Endothelial cell of umbilical vein (primary cell): ENCODE measurements at regions not wholly inside any gene's neighbourhood (a gene's known extent, or its start where the extent isn't known, plus 50 kb on each side); places are given as distances from the start of the nearest gene placed in this dataset.

Experiments
- BruUV-seq: library from RNA; stranded (reverse); fragments of 400-500 nt; replicated peaks from 2 replicates; lab custom pipeline; 2021; lab: Mats Ljungman, UMichigan
- CTCF ChIA-PET: fragments of 300-600, 350-600 bp; sonication (Branson Sonifier 250); formaldehyde crosslinking; loops from one replicate; lab custom pipeline; 2021; ENCODE audit warnings: antibody characterized with exemption, inconsistent platforms; lab: Charles Lee
- POLR2A ChIA-PET: fragments of 300-600, 350-600 bp; sonication (Branson Sonifier 250); formaldehyde crosslinking; loops from one replicate; lab custom pipeline; 2021; ENCODE audit warnings: antibody characterized with exemption, inconsistent platforms; lab: Charles Lee
- DNase-seq: peaks from one replicate; pipeline ENCODE4 v3.0.0-alpha.2; 2011; ENCODE audit warnings: low read depth, low spot score
- FAIRE-seq: peaks from 2 replicates; lab custom pipeline; 2011; peaks lifted over from hg19 to GRCh38; lab: Jason Lieb, UNC
- H2AFZ ChIP-seq: 2 replicates; pipeline ENCODE4 v1.6.0; 2012; ENCODE audit warnings: low read depth, low read length, control low read depth, inconsistent platforms
- H3K27ac ChIP-seq: 2 replicates; pipeline ENCODE4 v1.5.1; 2011; ENCODE audit warnings: low read depth, mild to moderate bottlenecking, control low read depth, low read length, moderate library complexity; ENCODE audit not compliant: insufficient read depth
- H3K27me3 ChIP-seq, 2 experiments: 2 replicates each; pipeline versions ENCODE4 v1.6.0 to v1.6.1; 2011; ENCODE audit warnings: low read length in 2 of 2, mixed read lengths in 1 of 2; ENCODE audit not compliant: control insufficient read depth in 2 of 2, insufficient read depth in 2 of 2
- H3K36me3 ChIP-seq, 2 experiments: 2 replicates in 1 of 2; 3 replicates in 1 of 2; pipeline ENCODE4 v1.5.1; 2011; ENCODE audit warnings: low read length in 2 of 2, mild to moderate bottlenecking in 1 of 2, moderate library complexity in 1 of 2; ENCODE audit not compliant: control insufficient read depth in 2 of 2, insufficient read depth in 2 of 2; ENCODE audit errors: extremely low read depth in 1 of 2
- H3K4me1 ChIP-seq: 3 replicates; pipeline ENCODE4 v1.5.1; 2011; ENCODE audit warnings: mild to moderate bottlenecking, low read length; ENCODE audit not compliant: control insufficient read depth, insufficient read depth; ENCODE audit errors: extremely low read depth
- H3K4me2 ChIP-seq: 2 replicates; pipeline ENCODE4 v1.6.1; 2011; ENCODE audit warnings: low read length, control low read depth, mixed read lengths; ENCODE audit not compliant: insufficient read depth
- H3K4me3 ChIP-seq, 3 experiments: fragments of 200-600 bp in 1 of 3; sonication (generic), shearing (Covaris generic) in 1 of 3; replicated peaks in 1 of 3; 2 replicates each; pipeline ENCODE4 v1.5.1; 2011 to 2016; ENCODE audit warnings: control low read depth in 3 of 3, low read length in 3 of 3, mild to moderate bottlenecking in 2 of 3, inconsistent platforms in 1 of 3, low read depth in 1 of 3, moderate library complexity in 1 of 3; ENCODE audit not compliant: insufficient read depth in 1 of 3
- H3K79me2 ChIP-seq: 2 replicates; pipeline ENCODE4 v1.6.0; 2012; ENCODE audit warnings: low read length, inconsistent platforms; ENCODE audit not compliant: control insufficient read depth, insufficient read depth
- H3K9ac ChIP-seq: replicated peaks from 2 replicates; pipeline ENCODE3; 2011; ENCODE audit warnings: low read length, control low read depth; ENCODE audit not compliant: insufficient read depth; ENCODE audit errors: extremely low read depth
- H3K9me1 ChIP-seq: replicated peaks from 3 replicates; pipeline ENCODE4 v1.6.0; 2011; ENCODE audit warnings: mild to moderate bottlenecking, low read length; ENCODE audit not compliant: control insufficient read depth, insufficient read depth; ENCODE audit errors: extremely low read depth
- H3K9me3 ChIP-seq: replicated peaks from 2 replicates; pipeline ENCODE4 v1.5.1; 2012; ENCODE audit warnings: low read length, inconsistent platforms; ENCODE audit not compliant: control insufficient read depth, insufficient read depth
- H4K20me1 ChIP-seq: replicated peaks from 2 replicates; pipeline ENCODE3; 2011; ENCODE audit warnings: mild to moderate bottlenecking, low read length; ENCODE audit not compliant: control insufficient read depth, insufficient read depth; ENCODE audit errors: extremely low read depth
- EZH2 ChIP-seq: IDR thresholded peaks from 2 replicates; pipeline ENCODE4 v1.6.1; 2012; ENCODE audit warnings: borderline replicate concordance, low read depth, mild to moderate bottlenecking, moderate library complexity, low read length, inconsistent platforms; ENCODE audit not compliant: severe bottlenecking
- FOS ChIP-seq: IDR thresholded peaks from 2 replicates; pipeline ENCODE4 v1.6.1; 2011; ENCODE audit warnings: mild to moderate bottlenecking, low read length, moderate library complexity, borderline replicate concordance; ENCODE audit not compliant: insufficient read depth
- GATA2 ChIP-seq: IDR thresholded peaks from 2 replicates; pipeline ENCODE4 v1.7.0; 2011; ENCODE audit warnings: low read depth, mild to moderate bottlenecking, moderate library complexity, mixed read lengths, low read length; ENCODE audit not compliant: insufficient read length, insufficient read depth
- POLR2AphosphoS5 ChIP-seq: IDR thresholded peaks from 2 replicates; pipeline ENCODE4 v1.6.1; 2012; ENCODE audit warnings: low read depth, mild to moderate bottlenecking, control low read depth, low read length, moderate library complexity; ENCODE audit not compliant: insufficient read depth
- dilution Hi-C: fragments of 300-500 bp; cut with MboI; formaldehyde crosslinking; loops from one replicate; pipeline ENCODE4 v1.15.0; 2019; ENCODE audit warnings: low sequenced_read_pairs; ENCODE audit not compliant: extremely low pct_ligation_motif_present
- intact Hi-C: fragments of 100-400 bp; cut with micrococcal nuclease; formaldehyde crosslinking; loops from one replicate; pipeline ENCODE4 v1.10.0; 2022
- TF ChIP-seq, protein P1 (sequence below), 2 donors: IDR thresholded peaks; 1 replicate in 1 of 2; 2 replicates in 1 of 2; pipeline ENCODE4 v1.5.1; 2011; ENCODE audit warnings: low read length in 2 of 2, mild to moderate bottlenecking in 2 of 2, moderate library complexity in 2 of 2, control low read depth in 1 of 2, inconsistent platforms in 1 of 2, low read depth in 1 of 2; ENCODE audit not compliant: insufficient read depth in 1 of 2; ENCODE audit errors: extremely low read depth in 1 of 2
- TF ChIP-seq, protein P2 (sequence below): IDR thresholded peaks from 2 replicates; pipeline ENCODE4 v1.6.1; 2011; ENCODE audit not compliant: insufficient read depth, insufficient read length

DNA sequence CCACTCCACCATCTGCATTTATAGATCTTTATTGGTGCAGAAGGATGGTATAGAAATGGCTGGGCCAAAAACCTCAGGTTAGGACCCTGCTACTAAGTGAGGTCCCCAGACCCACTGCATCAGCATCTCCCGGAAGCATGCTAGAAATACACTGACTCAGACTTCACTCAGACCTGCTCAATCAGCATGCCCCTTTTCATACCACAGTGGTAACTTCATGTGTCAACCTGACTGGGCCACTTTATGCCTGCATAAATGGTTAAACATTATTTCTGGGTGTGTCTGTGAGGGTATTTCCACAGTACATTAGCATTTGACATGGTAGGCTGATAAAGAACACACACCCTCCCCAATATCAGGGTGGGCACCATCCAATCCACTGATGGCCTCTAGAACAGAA, 118.6 kb upstream of the VCX3B start:
- no peaks in the 10 kb centered on the region for H3K9me3 ChIP-seq
- ChIA-PET POLR2A (no interaction called here), CTCF (no interaction called here)
- no peaks in the 10 kb centered on the region for H4K20me1 ChIP-seq
- TF ChIP-seq GATA2 = no peak
- TF ChIP-seq, protein P1, sequence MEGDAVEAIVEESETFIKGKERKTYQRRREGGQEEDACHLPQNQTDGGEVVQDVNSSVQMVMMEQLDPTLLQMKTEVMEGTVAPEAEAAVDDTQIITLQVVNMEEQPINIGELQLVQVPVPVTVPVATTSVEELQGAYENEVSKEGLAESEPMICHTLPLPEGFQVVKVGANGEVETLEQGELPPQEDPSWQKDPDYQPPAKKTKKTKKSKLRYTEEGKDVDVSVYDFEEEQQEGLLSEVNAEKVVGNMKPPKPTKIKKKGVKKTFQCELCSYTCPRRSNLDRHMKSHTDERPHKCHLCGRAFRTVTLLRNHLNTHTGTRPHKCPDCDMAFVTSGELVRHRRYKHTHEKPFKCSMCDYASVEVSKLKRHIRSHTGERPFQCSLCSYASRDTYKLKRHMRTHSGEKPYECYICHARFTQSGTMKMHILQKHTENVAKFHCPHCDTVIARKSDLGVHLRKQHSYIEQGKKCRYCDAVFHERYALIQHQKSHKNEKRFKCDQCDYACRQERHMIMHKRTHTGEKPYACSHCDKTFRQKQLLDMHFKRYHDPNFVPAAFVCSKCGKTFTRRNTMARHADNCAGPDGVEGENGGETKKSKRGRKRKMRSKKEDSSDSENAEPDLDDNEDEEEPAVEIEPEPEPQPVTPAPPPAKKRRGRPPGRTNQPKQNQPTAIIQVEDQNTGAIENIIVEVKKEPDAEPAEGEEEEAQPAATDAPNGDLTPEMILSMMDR (IDR thresholded peaks at IDR 0.05; ENCODE audit: extremely low read depth in 1 of 2, insufficient read depth in 1 of 2, low read depth in 1 of 2, low read length in 2 of 2) = no peak
- TF ChIP-seq POLR2AphosphoS5 = no peak
- TF ChIP-seq FOS = no peak
- TF ChIP-seq, protein P2, sequence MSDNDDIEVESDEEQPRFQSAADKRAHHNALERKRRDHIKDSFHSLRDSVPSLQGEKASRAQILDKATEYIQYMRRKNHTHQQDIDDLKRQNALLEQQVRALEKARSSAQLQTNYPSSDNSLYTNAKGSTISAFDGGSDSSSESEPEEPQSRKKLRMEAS = no peak
- TF ChIP-seq EZH2 = no peak
- H3K4me2 ChIP-seq = no peak overlapping the region
- H3K79me2 ChIP-seq = no peaks in the 10 kb centered on the region
- no peak overlapping the region for H2AFZ ChIP-seq
- no peaks in the 10 kb centered on the region for H3K9me1 ChIP-seq
- H3K27me3 ChIP-seq = no peaks in the 10 kb centered on the region
- H3K36me3 ChIP-seq = no peaks in the 10 kb centered on the region
- H3K9ac ChIP-seq = no peak overlapping the region
- BruUV-seq = no TSS peak
- H3K27ac ChIP-seq = no peak overlapping the region
- intact Hi-C loops = no loop called here
- H3K4me3 ChIP-seq = no peak overlapping the region
- H3K4me1 ChIP-seq = no peaks in the 10 kb centered on the region
- dilution Hi-C loops = no loop called here
- FAIRE-seq = no peak
- no peak for DNase-seq
